Activated naive CD8-positive, alpha-beta T cell treated with anti-CD3 and anti-CD28 coated beads, Interleukin-2, amount 50 U/mL, for 16 hours (primary cell): ENCODE measurements at regions not wholly inside any gene's neighbourhood (a gene's known extent, or its start where the extent isn't known, plus 50 kb on each side); places are given as distances from the start of the nearest gene placed in this dataset.
"Not testable (repeated sequence)": the region's sequence is repeated elsewhere in the genome, so short reads cannot be mapped to it uniquely, and the experiment has no call there.

Source experiments
- DNase-seq: peaks from one replicate; pipeline ENCODE4 v3.0.0-alpha.2; 2020; ENCODE audit warnings: low read depth, low spot score

DNA sequence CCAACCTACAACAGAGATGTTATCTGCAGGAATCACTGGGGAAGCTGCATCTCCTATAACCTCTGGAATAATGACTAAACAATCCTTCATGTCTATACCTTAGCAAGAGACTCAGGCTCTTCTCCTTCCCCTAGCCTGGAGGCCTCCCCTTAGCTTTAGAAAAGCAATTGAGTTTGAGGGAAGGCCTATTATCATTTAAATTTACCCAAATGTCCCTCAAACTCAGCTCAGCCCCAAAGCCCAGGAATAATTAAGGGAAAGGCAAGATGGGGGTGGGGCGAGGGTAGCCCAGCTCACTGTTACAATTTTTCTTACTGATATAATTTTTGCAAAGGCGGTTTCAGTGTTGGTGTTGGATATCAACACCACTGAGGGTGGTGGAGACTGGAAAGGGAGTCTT lies 151.4 kb upstream of the EEA1 start:
- DNase-seq, result no peak

DNA sequence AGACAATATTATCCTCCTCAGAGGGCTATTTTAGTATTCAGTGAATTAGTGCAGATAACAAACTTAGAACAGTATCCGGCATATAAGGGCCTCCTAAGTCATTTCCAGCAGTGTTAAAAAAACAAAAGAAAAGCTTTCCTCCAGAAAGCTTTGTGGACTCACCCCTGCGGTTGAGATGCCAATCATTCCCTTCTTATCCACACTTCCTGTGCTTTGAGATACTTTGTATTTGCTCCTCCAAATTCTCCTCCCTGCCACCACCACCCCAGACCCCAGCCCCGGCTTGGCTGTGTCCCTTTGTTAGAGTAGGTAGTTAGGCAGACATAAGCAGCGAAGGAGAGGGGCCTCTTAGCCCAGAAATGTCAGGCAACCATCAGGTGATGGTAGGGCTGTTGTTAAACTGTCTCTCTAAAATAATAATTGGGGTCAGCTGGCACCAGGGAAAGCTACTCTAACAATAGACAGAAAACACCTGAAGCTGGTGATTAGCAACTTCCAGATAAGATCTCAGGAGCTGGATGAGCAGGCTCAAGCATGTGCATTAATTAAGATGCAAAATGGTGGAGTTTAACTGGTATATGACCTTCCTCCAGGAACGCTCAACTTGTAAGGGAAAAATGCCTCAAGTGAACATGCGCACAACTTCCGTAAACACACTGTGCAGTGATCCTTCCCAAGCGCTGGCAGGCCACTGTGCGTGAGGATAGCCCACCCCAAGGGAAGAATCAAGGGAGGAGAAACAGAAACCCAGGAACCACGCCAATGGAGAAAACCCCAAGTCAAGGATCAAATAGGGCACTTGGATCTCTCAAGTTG lies 152.1 kb upstream of the EEA1 start:
- no peak for DNase-seq

GRCh38 chr12:93081810-93082165 lies 152.7 kb upstream of the EEA1 start:
- DNase-seq, result no peak

DNA sequence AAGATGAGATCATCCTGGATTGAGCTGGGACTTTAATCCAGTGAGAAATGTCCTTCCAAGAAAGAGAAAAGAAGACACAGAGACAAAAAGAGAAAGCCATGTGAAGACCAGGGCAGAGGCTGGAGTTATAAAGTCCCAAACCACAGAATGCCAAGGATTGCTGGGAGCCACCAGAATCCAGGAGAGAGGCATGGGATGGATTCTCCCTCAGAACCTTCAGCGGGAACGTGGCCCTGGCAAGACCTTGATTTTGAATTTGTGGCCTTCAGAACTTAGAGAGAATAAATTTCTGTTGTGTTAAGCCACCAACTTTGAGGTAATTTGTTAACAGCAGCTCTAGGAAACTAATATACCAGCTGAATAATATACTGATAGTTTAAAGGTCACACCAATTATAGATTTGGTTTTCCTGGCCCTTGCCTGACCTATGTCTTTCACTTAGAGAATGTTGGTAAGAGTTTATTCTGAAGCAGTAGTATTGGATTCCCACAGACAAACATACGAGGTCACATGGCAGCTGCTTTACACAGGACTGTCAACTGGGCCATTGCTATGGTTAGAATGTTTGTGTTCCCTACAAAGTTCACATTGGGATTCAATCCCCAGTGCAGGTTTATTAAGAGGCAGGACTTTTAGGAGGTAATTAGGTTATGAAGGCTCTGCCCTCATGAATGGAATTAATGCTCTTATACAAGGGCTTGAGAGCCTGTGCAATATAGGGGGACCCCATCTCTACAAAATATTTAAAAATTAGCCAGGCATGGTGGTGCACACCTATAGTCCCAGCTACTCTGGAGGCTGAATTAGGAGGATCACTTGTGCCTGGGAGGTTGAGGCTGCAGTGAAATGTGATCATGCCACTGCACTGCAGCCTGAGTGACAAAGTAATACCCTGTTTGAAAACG lies 156.5 kb upstream of the EEA1 start:
- DNase-seq, result no peak

DNA sequence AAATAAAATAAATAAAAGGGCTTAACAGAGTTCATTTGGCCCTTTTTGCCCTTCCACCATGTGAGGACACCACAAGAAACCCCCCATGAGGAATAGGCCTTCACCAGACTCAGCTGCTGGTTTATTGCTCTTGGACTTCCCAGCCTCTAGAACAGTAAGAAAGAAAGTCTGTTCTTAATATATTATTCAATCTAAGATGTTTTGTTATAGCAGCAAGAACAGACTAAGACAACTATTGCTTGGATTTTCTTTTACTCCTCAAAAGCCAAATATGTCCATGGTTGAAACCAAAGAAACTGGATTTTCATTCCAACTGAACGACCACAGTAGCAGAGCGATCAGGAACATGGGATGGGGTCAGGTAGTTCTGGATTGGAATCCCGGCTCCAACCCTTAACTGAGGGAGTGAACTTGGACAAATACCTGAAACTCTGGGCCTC lies 157.2 kb upstream of the EEA1 start:
- DNase-seq, result no peak

- DNase-seq, result no peak
These were observed 158.9 kb upstream of the EEA1 start for GRCh38 chr12:93087840-93088610.

DNA sequence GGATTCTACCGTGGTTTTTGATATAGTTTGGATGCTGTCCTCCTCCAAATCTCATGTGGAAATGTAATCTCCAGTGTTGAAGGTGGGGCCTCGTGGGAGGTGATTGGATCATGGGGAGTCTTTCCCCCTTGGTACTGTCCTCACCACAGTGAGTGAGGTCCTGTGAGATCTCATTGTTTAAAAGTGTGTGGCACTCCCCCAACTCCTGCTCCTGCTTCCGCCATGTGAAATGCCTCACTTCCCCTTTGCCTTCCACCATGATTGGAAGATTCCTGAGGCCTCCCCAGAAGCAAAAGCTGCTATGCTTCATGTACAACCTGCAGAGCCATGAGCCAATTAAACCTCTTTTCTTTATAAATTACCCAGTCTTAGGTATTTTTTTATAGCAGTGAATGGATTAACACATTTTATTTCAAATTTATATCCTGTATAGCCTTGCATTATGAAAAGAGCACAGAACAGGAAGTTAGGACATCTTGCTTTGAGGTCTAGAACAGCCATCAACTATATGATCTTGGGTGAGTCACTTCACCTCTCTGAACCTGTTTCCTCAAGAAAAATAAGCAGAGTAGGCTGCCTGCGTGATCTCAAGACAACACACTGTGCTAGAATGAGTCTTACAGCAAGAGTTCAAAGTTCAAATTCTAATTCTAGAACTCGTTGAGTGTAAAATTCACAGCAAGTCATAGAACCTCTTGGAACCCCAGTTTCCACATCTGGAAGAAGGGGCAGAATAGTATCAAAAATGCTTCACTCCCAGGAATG lies 160.9 kb upstream of the EEA1 start:
- DNase-seq, result no peak

DNA sequence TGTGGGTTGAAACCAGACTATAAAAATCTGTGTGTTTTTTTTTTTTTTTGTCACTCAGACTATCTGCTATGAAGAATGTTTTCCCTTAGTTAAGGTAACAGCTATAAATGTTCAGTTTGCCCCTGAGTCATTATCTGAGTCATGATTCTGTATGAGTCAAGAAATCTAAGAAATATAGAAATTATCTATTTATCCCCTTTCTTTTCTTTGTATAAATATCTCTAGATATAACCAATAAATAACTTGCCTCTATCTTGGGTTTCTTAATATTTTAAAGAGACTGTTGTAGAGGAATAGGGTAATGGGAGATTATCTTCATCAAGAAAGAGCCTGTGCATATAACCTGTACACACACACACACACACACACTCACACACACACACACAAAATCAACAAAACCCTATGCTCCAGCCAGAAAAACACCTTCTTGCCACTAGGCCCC lies 161.7 kb upstream of the EEA1 start:
- DNase-seq, result no peak

GRCh38 chr12:93091886-93092648 lies 163.0 kb upstream of the EEA1 start:
- no peak for DNase-seq

DNA sequence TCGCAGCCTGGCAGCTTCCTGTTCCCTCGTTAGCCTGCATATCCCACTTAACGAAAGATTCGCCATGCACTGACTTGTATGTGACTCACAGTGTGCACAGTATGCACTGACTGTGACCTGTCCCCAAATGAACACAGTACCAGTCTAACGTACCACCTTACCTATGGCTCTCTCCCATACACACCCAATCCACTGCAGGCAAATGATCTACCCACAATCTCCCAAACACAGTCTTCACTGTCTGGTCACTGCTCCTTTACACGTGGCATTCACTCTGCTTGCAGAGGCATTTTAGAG lies 163.5 kb upstream of the EEA1 start:
- DNase-seq, result no peak

DNA sequence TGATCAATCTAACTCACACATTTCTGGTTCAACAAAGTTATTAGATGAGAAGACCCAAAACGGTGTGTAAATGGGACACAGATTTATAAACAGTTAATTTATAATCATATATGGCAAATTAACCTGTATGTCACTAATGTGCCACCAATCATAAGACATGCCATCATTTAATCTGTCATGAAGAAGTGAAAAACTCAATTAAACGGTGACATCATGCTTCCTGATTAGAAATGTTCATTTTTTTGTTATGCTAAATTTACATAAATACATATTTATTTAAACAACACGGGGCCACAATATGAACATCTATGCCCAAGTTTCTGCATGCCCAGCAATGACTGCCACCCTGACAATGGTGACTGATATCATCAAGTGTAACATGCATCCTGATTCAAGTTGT lies 164.1 kb upstream of the EEA1 start:
- no peak for DNase-seq

GRCh38 chr12:93094222-93094621 lies 165.1 kb upstream of the EEA1 start:
- not testable (repeated sequence) for DNase-seq

DNA sequence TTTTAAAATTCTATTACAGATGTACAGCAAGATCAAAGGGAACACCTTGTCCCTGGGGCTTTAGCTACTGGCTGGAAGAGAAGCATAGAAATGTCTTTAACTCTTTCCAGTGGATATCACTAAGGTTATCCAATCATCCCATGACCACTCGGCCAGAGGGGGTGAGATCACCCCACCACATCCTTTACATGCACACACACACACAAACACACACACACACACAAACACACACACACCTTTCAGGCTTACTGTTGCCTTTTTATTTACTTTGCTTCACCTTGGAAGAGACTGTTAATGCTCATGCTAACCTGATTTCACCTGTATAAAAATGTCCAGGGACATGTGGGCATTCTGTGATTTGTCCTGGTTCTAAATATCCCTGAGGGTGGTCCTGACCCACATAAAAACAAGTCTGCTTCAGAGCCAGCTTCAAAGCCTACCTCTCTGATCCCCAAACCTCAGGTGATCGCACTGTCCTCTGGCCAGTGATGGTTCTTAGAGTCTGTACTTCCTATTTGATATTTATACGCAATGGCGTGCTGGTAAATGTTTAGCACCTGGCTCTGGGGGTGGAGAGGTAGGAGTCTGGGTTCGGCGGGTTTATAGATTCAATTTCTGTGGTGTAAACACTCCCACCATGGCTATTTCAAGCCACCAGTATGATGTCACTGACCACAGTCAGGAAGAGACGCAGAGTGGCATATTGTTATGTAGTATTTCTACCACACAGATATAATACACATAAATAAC lies 166.1 kb upstream of the EEA1 start:
- DNase-seq, result no peak

GRCh38 chr12:93097417-93097816 lies 168.3 kb upstream of the EEA1 start:
- DNase-seq, result no peak

GRCh38 chr12:93098077-93098476 lies 169.0 kb upstream of the EEA1 start:
- peak; percentile 50 for DNase-seq

DNA sequence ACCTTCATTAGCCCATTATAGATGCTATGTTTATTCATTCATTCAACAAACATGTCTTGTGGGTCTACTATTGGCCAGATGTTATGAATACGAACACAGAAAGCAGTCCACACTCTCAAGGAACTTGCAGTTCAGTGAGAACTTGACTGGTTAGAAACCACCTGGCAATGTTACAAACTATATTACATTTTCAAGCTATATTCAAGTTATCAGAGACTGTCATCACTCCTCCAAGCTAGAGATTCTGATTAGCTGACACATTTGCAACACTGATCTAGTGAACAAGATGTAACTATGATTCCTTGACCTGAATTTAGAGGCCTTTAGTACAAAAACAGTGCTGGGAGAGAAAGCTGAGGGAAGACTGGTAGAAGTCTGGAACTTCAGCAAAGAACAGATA lies 170.7 kb upstream of the EEA1 start:
- no peak for DNase-seq

DNA sequence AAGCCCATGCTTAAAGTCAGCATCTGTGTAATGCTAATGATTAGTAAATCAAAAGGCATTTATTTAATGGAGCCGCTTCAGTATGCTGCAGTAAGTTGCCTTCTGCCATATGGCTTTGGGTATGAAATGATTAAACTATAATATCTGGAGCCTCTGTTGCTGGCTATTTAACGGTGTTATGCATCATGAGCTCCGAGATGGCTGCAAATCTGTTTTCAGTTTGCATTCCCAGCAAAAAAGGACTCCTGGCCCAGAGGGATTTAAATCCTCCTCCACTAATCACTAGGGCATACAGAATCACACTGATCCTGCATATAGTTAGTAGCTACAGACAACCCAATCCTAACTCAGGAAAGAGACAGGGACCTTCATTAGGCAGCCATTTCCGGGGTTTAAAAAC lies 171.5 kb upstream of the EEA1 start:
- DNase-seq, result no peak

DNA sequence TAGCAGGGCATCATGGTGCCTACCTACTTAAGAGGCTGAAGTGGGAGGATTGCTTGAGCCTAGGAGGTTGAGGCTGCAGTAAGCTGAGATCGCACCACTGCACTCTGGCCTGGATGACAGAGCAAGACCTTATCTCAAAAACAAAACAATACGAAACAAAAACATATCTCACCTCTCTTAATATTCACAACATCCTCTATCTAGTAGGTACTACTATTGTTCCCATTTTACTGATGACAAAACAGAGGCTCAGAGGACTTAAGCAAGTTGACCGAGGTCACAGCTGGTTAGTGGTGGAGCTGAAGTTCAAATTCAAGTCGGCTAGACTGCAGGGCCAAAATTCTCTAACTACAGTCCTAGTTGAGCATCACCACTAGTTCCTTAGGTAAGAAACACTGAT lies 172.3 kb upstream of the EEA1 start:
- DNase-seq, result no peak

DNA sequence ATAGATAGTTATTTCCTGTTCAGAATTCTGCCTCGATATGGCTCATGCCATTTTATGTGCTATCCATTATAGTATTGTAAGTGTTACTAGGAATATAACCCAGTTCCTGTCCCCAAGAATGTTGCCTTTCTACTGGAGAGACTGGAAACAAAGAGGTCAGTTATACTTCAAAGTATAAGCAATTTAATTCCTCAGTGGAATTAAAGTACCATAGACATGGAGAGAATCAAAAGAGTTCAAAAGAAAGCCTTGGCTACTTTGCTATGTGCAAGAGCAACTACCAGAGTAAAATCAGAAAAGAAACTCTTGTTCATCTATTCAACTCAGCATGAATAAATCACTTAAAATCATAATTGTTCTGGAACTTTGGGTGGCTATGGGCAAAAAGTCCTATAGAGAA lies 173.2 kb upstream of the EEA1 start:
- DNase-seq, result no peak

DNA sequence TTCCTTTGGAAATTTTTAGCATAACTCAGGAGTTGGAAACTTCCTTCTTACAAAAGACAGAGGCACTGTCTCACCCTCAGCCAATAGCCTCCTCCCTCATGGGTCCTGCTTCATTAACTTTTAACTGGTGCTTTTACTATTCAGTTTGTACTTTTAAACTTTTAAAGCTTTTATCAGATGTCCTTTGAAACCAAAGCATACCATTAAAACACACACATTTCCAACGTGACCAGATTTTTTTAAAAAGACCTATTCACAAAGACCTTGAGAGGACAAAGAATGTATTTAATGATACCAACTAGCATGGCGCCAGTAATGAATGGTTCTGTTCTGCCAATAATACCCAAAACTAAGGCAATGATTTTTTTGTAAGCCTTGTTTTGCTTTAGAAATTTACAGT lies 173.6 kb upstream of the EEA1 start:
- no peak for DNase-seq
